Neural cell (in vitro differentiated cells): ENCODE measurements at regions not wholly inside any gene's neighbourhood (a gene's known extent, or its start where the extent isn't known, plus 50 kb on each side); places are given as distances from the start of the nearest gene placed in this dataset.
"Not testable (repeated sequence)": the region's sequence is repeated elsewhere in the genome, so short reads cannot be mapped to it uniquely, and the experiment has no call there.

Experiments
- H2AFZ ChIP-seq: fragments of 200-600, 300-800 bp; sonication (generic), shearing (Covaris generic); 2 replicates; pipeline ENCODE4 v1.6.0; 2014; ENCODE audit warnings: low read depth, mild to moderate bottlenecking, antibody characterized with exemption, low read length, moderate library complexity
- H3F3A ChIP-seq: fragments of 200-600 bp; shearing (Covaris generic); 2 replicates; pipeline ENCODE4 v1.6.1; 2016; ENCODE audit warnings: mild to moderate bottlenecking, moderate library complexity, mixed read lengths, antibody characterized with exemption, low read length; ENCODE audit not compliant: insufficient read depth, poor library complexity, severe bottlenecking
- H3K27ac ChIP-seq: fragments of 200-600, 300-800 bp; sonication (generic), shearing (Covaris generic); 2 replicates; pipeline ENCODE4 v1.5.1; 2014; ENCODE audit warnings: mild to moderate bottlenecking, low read length, moderate library complexity
- H3K27me3 ChIP-seq: fragments of 300-800, 200-600 bp; sonication (generic), shearing (Covaris generic); 2 replicates; pipeline ENCODE4 v1.6.0; 2014; ENCODE audit warnings: mild to moderate bottlenecking, low read depth, low read length, moderate library complexity; ENCODE audit not compliant: insufficient read depth
- H3K36me3 ChIP-seq: fragments of 300-800, 200-600 bp; sonication (generic), shearing (Covaris generic); 2 replicates; pipeline ENCODE4 v1.5.1; 2014; ENCODE audit warnings: mild to moderate bottlenecking, antibody characterized with exemption, low read length, moderate library complexity; ENCODE audit not compliant: insufficient read depth
- H3K4me2 ChIP-seq: fragments of 300-800, 200-600 bp; sonication (generic), shearing (Covaris generic); 2 replicates; pipeline ENCODE4 v1.6.0; 2014; ENCODE audit warnings: mild to moderate bottlenecking, low read length
- H3K4me3 ChIP-seq: fragments of 300-800, 200-600 bp; sonication (generic), shearing (Covaris generic); 2 replicates; pipeline ENCODE4 v1.5.1; 2014; ENCODE audit warnings: mild to moderate bottlenecking, low read length, moderate library complexity
- H3K79me2 ChIP-seq: fragments of 200-600 bp; shearing (Covaris generic); replicated peaks from 2 replicates; pipeline ENCODE4 v1.6.0; 2014; ENCODE audit warnings: mild to moderate bottlenecking, low read length, moderate library complexity; ENCODE audit not compliant: insufficient read depth
- H3K9ac ChIP-seq: fragments of 300-800, 200-600 bp; sonication (generic), shearing (Covaris generic); 2 replicates; pipeline ENCODE4 v1.6.1; 2016; ENCODE audit warnings: mild to moderate bottlenecking, low read length, mixed read lengths
- H3K9me2 ChIP-seq: fragments of 200-600 bp; shearing (Covaris generic); 2 replicates; pipeline ENCODE4 v1.6.1; 2016; ENCODE audit warnings: mild to moderate bottlenecking, low read length, mixed read lengths; ENCODE audit not compliant: insufficient read depth
- H3K9me3 ChIP-seq: fragments of 200-600, 300-800 bp; sonication (generic), shearing (Covaris generic); 2 replicates; pipeline ENCODE4 v1.6.1; 2016; ENCODE audit warnings: mild to moderate bottlenecking, mixed run types, low read length, moderate library complexity, mixed read lengths
- H4K20me1 ChIP-seq: fragments of 200-600 bp; shearing (Covaris generic); 2 replicates; pipeline ENCODE4 v1.6.1; 2016; ENCODE audit warnings: mild to moderate bottlenecking, mixed run types; ENCODE audit not compliant: insufficient read depth
- EP300 ChIP-seq: fragments of 450-650 bp; conservative IDR thresholded peaks from 2 replicates; pipeline ENCODE4 v1.6.1; 2014; ENCODE audit warnings: antibody characterized with exemption, mild to moderate bottlenecking, moderate library complexity; ENCODE audit not compliant: poor library complexity, severe bottlenecking
- EZH2 ChIP-seq: fragments of 200-600, 300-800 bp; shearing (Covaris generic), sonication (generic); IDR thresholded peaks from 2 replicates; pipeline ENCODE4 v1.6.1; 2014; ENCODE audit warnings: antibody characterized with exemption, low read length, borderline replicate concordance, mild to moderate bottlenecking; ENCODE audit not compliant: insufficient read depth, poor library complexity, severe bottlenecking
- MXI1 ChIP-seq: fragments of 450-650 bp; conservative IDR thresholded peaks from 2 replicates; pipeline ENCODE4 v1.6.1; 2014; ENCODE audit warnings: antibody characterized with exemption, mild to moderate bottlenecking; ENCODE audit not compliant: poor library complexity, severe bottlenecking
- POLR2AphosphoS5 ChIP-seq: IDR thresholded peaks from 2 replicates; pipeline ENCODE4 v1.6.1; 2012
- RAD21 ChIP-seq: fragments of 450-650 bp; conservative IDR thresholded peaks from 2 replicates; pipeline ENCODE4 v1.6.1; 2014; ENCODE audit warnings: antibody characterized with exemption, mild to moderate bottlenecking, moderate library complexity
- SMC3 ChIP-seq: fragments of 450-650 bp; conservative IDR thresholded peaks from 2 replicates; pipeline ENCODE4 v1.6.1; 2014; ENCODE audit warnings: antibody characterized with exemption, mild to moderate bottlenecking, moderate library complexity; ENCODE audit not compliant: poor library complexity
- TAF1 ChIP-seq: IDR thresholded peaks from 2 replicates; pipeline ENCODE4 v1.6.1; 2012; ENCODE audit warnings: low read depth
- TF ChIP-seq, protein P1 (sequence below): fragments of 450-650 bp; IDR thresholded peaks from 2 replicates; pipeline ENCODE4 v1.5.1; 2014; ENCODE audit warnings: antibody characterized with exemption, mild to moderate bottlenecking, moderate library complexity; ENCODE audit not compliant: poor library complexity, severe bottlenecking
- TF ChIP-seq, protein P2 (sequence below): IDR thresholded peaks from 2 replicates; pipeline ENCODE4 v1.6.1; 2012; ENCODE audit warnings: borderline replicate concordance

DNA sequence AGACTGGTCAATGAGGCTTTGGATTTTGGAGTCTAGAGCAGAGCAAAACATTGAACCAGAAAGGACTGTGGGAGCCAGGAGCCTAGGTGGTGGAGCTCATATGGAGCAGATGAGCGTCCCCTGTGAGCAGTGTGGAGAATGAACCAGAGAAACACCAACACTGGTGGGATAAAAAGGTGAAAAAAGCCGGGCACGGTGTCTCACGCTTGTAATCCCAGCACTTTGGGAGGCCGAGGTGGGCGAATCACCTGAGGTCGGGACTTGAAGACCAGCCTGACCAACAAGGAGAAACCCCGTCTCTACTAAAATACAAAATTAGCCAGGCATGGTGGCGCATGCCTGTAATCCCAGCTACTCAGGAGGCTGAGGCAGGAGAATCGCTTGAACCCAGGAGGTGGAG lies 192.7 kb upstream of the CDH5 start:
- not testable (repeated sequence) for H3K36me3 ChIP-seq, H3K9me3 ChIP-seq, H4K20me1 ChIP-seq, H3K9ac ChIP-seq, H3K27ac ChIP-seq, H2AFZ ChIP-seq, H3K27me3 ChIP-seq, H3K4me3 ChIP-seq, H3K9me2 ChIP-seq, H3K79me2 ChIP-seq, H3K4me2 ChIP-seq, H3F3A ChIP-seq

DNA sequence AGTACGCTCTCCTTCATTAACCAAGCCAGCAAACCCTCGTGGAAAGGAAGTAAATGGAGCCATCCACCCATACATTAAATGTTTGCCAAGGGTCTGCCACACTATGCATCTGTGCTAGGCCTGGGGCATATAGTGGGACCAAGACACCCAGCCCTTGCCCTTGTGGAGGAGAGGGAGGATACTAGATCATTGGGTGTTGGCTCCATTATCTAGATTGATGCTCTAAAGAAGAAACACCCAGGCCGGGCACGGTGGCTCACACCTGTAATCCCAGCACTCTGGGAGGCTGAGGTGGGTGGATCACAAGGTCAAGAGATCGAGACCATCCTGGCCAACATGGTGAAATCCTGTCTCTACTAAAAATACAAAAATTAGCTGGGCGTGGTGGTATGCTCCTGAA lies 193.3 kb upstream of the CDH5 start:
- H4K20me1 ChIP-seq, H3K27me3 ChIP-seq, H3K27ac ChIP-seq, H3K79me2 ChIP-seq, H3K9me2 ChIP-seq, H3K4me3 ChIP-seq, H3K36me3 ChIP-seq, H2AFZ ChIP-seq, H3F3A ChIP-seq, H3K9me3 ChIP-seq, H3K4me2 ChIP-seq, H3K9ac ChIP-seq: not testable (repeated sequence)

DNA sequence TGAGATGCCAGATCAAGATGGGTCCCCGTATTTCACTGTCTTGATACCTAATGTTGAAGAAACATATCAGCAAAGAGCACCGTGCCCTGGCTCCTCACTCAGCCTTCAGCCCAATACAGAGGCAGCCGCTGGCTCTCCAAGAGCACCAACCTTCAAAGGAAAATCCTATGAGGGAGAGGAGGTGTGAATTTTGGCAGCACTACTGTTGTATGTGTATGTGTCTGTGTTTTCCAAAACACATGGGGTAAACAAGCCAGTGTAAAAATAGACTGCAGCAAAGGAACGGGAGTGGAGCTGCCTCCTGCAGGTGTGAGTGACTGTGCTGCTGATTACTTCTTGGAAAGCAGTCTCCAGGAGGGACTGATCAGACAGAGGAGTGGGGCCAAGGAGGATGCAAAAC lies 194.0 kb upstream of the CDH5 start:
- Histone ChIP-seq H3K4me3 (no peak overlapping the region), H3K9me3 (no peaks in the 10 kb centered on the region), H3K4me2 (no peak overlapping the region), H3K27me3 (no peaks in the 10 kb centered on the region), H3K27ac (no peak overlapping the region), H4K20me1 (no peaks in the 10 kb centered on the region), H3F3A (no peaks in the 10 kb centered on the region), H2AFZ (no peak overlapping the region), H3K9me2 (no peaks in the 10 kb centered on the region), H3K79me2 (no peaks in the 10 kb centered on the region), H3K36me3 (no peaks in the 10 kb centered on the region), H3K9ac (no peak overlapping the region)
- TF ChIP-seq EZH2 (no peak), RAD21 (no peak), EP300 (no peak), SMC3 (no peak), MXI1 (no peak), TAF1 (no peak), POLR2AphosphoS5 (no peak)
- TF ChIP-seq, protein P1, sequence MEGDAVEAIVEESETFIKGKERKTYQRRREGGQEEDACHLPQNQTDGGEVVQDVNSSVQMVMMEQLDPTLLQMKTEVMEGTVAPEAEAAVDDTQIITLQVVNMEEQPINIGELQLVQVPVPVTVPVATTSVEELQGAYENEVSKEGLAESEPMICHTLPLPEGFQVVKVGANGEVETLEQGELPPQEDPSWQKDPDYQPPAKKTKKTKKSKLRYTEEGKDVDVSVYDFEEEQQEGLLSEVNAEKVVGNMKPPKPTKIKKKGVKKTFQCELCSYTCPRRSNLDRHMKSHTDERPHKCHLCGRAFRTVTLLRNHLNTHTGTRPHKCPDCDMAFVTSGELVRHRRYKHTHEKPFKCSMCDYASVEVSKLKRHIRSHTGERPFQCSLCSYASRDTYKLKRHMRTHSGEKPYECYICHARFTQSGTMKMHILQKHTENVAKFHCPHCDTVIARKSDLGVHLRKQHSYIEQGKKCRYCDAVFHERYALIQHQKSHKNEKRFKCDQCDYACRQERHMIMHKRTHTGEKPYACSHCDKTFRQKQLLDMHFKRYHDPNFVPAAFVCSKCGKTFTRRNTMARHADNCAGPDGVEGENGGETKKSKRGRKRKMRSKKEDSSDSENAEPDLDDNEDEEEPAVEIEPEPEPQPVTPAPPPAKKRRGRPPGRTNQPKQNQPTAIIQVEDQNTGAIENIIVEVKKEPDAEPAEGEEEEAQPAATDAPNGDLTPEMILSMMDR, result no peak
- TF ChIP-seq, protein P2, sequence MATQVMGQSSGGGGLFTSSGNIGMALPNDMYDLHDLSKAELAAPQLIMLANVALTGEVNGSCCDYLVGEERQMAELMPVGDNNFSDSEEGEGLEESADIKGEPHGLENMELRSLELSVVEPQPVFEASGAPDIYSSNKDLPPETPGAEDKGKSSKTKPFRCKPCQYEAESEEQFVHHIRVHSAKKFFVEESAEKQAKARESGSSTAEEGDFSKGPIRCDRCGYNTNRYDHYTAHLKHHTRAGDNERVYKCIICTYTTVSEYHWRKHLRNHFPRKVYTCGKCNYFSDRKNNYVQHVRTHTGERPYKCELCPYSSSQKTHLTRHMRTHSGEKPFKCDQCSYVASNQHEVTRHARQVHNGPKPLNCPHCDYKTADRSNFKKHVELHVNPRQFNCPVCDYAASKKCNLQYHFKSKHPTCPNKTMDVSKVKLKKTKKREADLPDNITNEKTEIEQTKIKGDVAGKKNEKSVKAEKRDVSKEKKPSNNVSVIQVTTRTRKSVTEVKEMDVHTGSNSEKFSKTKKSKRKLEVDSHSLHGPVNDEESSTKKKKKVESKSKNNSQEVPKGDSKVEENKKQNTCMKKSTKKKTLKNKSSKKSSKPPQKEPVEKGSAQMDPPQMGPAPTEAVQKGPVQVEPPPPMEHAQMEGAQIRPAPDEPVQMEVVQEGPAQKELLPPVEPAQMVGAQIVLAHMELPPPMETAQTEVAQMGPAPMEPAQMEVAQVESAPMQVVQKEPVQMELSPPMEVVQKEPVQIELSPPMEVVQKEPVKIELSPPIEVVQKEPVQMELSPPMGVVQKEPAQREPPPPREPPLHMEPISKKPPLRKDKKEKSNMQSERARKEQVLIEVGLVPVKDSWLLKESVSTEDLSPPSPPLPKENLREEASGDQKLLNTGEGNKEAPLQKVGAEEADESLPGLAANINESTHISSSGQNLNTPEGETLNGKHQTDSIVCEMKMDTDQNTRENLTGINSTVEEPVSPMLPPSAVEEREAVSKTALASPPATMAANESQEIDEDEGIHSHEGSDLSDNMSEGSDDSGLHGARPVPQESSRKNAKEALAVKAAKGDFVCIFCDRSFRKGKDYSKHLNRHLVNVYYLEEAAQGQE, result no peak
